ENCODE measurements at regions not wholly inside any gene's neighbourhood (a gene's known extent, or its start where the extent isn't known, plus 50 kb on each side); places are given as distances from the start of the nearest gene placed in this dataset.

DNA sequence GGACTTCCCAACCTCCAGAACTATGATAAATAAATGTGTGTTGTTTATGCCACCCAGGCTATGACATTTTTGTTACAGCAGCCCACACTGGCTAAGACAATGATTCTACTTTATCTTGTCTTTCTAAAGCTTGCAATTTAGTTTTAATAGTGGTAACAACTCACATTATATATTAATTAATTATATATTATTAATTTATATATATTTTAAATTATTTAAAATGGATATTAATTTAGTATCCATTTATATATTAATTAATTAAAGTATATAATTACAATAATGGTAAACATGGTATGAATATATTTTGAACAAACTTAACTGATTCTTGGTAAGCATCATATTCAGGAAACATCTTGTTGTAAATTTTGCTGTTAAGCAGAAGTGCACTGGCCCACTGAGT lies 863.9 kb downstream of the MCTP2 start:
- ChIA-PET CTCF (no interaction called here), POLR2A (no interaction called here)
- no peaks in the 10 kb centered on the region for H3K27me3 ChIP-seq (ENCODE audit: insufficient read depth)
- no peak overlapping the region for H3K9ac ChIP-seq
- no peak overlapping the region for H3K4me2 ChIP-seq
- no peaks in the 10 kb centered on the region for H4K20me1 ChIP-seq (ENCODE audit: insufficient read depth)
- TF ChIP-seq CHD2 (IDR thresholded peaks at IDR 0.05; ENCODE audit: low read length, partially characterized antibody) (no peak), TCF12 (IDR thresholded peaks at IDR 0.05) (no peak)
- TF ChIP-seq, protein P1, sequence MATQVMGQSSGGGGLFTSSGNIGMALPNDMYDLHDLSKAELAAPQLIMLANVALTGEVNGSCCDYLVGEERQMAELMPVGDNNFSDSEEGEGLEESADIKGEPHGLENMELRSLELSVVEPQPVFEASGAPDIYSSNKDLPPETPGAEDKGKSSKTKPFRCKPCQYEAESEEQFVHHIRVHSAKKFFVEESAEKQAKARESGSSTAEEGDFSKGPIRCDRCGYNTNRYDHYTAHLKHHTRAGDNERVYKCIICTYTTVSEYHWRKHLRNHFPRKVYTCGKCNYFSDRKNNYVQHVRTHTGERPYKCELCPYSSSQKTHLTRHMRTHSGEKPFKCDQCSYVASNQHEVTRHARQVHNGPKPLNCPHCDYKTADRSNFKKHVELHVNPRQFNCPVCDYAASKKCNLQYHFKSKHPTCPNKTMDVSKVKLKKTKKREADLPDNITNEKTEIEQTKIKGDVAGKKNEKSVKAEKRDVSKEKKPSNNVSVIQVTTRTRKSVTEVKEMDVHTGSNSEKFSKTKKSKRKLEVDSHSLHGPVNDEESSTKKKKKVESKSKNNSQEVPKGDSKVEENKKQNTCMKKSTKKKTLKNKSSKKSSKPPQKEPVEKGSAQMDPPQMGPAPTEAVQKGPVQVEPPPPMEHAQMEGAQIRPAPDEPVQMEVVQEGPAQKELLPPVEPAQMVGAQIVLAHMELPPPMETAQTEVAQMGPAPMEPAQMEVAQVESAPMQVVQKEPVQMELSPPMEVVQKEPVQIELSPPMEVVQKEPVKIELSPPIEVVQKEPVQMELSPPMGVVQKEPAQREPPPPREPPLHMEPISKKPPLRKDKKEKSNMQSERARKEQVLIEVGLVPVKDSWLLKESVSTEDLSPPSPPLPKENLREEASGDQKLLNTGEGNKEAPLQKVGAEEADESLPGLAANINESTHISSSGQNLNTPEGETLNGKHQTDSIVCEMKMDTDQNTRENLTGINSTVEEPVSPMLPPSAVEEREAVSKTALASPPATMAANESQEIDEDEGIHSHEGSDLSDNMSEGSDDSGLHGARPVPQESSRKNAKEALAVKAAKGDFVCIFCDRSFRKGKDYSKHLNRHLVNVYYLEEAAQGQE (IDR thresholded peaks at IDR 0.05; ENCODE audit: low read depth, low read length), result no peak
- H3K9me3 ChIP-seq, result no peaks in the 10 kb centered on the region; the same call in 1 of the 2 replicates
- H3F3A ChIP-seq (replicated peaks; ENCODE audit: insufficient read depth), result no peaks in the 10 kb centered on the region
- DNase-seq, result no peak
- H3K4me3 ChIP-seq (ENCODE audit: low read depth in 2 of 2, low read length in 1 of 2), result no peak overlapping the region
- H3K27ac ChIP-seq (ENCODE audit: low read depth in 2 of 2, low read length in 1 of 2), result no peak overlapping the region
- H2AFZ ChIP-seq (ENCODE audit: low read depth), result no peak overlapping the region
- no peaks in the 10 kb centered on the region for H3K9me2 ChIP-seq
- H3K79me2 ChIP-seq (ENCODE audit: insufficient read depth), result no peaks in the 10 kb centered on the region
- H3K4me1 ChIP-seq (ENCODE audit: control insufficient read depth in 1 of 2, insufficient read depth in 2 of 2, low read depth in 1 of 2, low read length in 1 of 2), result no peaks in the 10 kb centered on the region
- no peaks in the 10 kb centered on the region for H3K36me3 ChIP-seq (replicated peaks in 1 of 2; ENCODE audit: control insufficient read depth in 1 of 2, insufficient read depth in 2 of 2, low read length in 1 of 2)

DNA sequence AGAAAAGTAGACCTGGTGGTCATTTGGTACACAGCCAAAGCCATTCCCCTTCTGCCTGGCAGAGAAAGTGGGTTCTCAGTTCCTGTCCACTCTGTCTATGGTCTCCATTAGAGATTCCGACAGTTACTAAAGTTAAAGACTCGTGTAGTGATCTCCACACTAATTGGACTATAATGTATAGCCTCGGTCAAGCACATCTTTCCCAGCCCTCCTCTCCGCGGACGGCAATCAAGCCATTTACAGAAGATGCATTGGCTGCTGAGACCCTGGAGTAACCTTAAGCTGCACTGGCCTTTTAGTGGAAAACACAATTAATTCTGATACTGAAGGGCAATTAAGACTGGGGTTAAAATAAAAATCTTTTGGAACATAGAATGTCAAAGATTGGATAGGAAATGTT lies 865.3 kb downstream of the MCTP2 start:
- no peak for DNase-seq
- no peaks in the 10 kb centered on the region for H3F3A ChIP-seq (replicated peaks; ENCODE audit: insufficient read depth)
- no peak overlapping the region for H3K4me3 ChIP-seq (ENCODE audit: low read depth in 2 of 2, low read length in 1 of 2)
- H3K9me2 ChIP-seq, result no peaks in the 10 kb centered on the region
- no peaks in the 10 kb centered on the region for H3K79me2 ChIP-seq (ENCODE audit: insufficient read depth)
- no peak for TF ChIP-seq GATA2 (CRISPR knock-in tag; IDR thresholded peaks at IDR 0.05)
- no peak for TF ChIP-seq TEAD4 (IDR thresholded peaks at IDR 0.05; ENCODE audit: borderline replicate concordance, insufficient read depth)
- TF ChIP-seq, protein P2, sequence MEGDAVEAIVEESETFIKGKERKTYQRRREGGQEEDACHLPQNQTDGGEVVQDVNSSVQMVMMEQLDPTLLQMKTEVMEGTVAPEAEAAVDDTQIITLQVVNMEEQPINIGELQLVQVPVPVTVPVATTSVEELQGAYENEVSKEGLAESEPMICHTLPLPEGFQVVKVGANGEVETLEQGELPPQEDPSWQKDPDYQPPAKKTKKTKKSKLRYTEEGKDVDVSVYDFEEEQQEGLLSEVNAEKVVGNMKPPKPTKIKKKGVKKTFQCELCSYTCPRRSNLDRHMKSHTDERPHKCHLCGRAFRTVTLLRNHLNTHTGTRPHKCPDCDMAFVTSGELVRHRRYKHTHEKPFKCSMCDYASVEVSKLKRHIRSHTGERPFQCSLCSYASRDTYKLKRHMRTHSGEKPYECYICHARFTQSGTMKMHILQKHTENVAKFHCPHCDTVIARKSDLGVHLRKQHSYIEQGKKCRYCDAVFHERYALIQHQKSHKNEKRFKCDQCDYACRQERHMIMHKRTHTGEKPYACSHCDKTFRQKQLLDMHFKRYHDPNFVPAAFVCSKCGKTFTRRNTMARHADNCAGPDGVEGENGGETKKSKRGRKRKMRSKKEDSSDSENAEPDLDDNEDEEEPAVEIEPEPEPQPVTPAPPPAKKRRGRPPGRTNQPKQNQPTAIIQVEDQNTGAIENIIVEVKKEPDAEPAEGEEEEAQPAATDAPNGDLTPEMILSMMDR (IDR thresholded peaks at IDR 0.05), result no peak
- TF ChIP-seq, protein P1 (IDR thresholded peaks at IDR 0.05; ENCODE audit: low read depth, low read length), result no peak
- no peak for TF ChIP-seq FOXJ3 (CRISPR knock-in tag; IDR thresholded peaks at IDR 0.05)
- no peak for TF ChIP-seq SIN3A (IDR thresholded peaks at IDR 0.05; ENCODE audit: borderline replicate concordance, low read depth, low read length)
- TF ChIP-seq POLR2AphosphoS5 (IDR thresholded peaks at IDR 0.05; ENCODE audit: low read depth, low read length), result no peak
- TF ChIP-seq, protein P3, sequence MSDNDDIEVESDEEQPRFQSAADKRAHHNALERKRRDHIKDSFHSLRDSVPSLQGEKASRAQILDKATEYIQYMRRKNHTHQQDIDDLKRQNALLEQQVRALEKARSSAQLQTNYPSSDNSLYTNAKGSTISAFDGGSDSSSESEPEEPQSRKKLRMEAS (IDR thresholded peaks at IDR 0.05; ENCODE audit: low read depth), result no peak
- no peak for TF ChIP-seq YY1 (IDR thresholded peaks at IDR 0.05; ENCODE audit: low read depth)
- TF ChIP-seq SMC3 (IDR thresholded peaks at IDR 0.05; ENCODE audit: low read depth, low read length), result no peak
- no peak for TF ChIP-seq NRF1 (IDR thresholded peaks at IDR 0.05; ENCODE audit: low read depth, low read length)
- TF ChIP-seq FOXM1 (IDR thresholded peaks at IDR 0.05; ENCODE audit: low read depth), result no peak
- TF ChIP-seq ELF1 (IDR thresholded peaks at IDR 0.05), result no peak
- TF ChIP-seq JUND (IDR thresholded peaks at IDR 0.05), result no peak
- TF ChIP-seq EP300 (IDR thresholded peaks at IDR 0.05; ENCODE audit: borderline replicate concordance in 1 of 2, low read depth in 1 of 2, low read length in 1 of 2), result no peak
- H3K9me3 ChIP-seq, result no peaks in the 10 kb centered on the region; the same call in 1 of the 2 replicates
- H3K27me3 ChIP-seq (ENCODE audit: insufficient read depth), result no peaks in the 10 kb centered on the region
- POLR2A ChIA-PET, result no interaction called here
- no peaks in the 10 kb centered on the region for H4K20me1 ChIP-seq (ENCODE audit: insufficient read depth)
- H3K9ac ChIP-seq, result no peak overlapping the region
- H3K36me3 ChIP-seq (replicated peaks in 1 of 2; ENCODE audit: control insufficient read depth in 1 of 2, insufficient read depth in 2 of 2, low read length in 1 of 2), result no peaks in the 10 kb centered on the region
- WGBS (ENCODE audit: low lambda C conversion rate), result 22% methylated on average over 6 of the region's 6 CpGs
- H3K27ac ChIP-seq (ENCODE audit: low read depth in 2 of 2, low read length in 1 of 2), result no peak overlapping the region
- no peak overlapping the region for H3K4me2 ChIP-seq
- no peaks in the 10 kb centered on the region for H3K4me1 ChIP-seq (ENCODE audit: control insufficient read depth in 1 of 2, insufficient read depth in 2 of 2, low read depth in 1 of 2, low read length in 1 of 2)
- no peak overlapping the region for H2AFZ ChIP-seq (ENCODE audit: low read depth)
- CTCF ChIA-PET, result no interaction called here
